NCI-H460 (cell line): ENCODE measurements at regions not wholly inside any gene's neighbourhood (a gene's known extent, or its start where the extent isn't known, plus 50 kb on each side); places are given as distances from the start of the nearest gene placed in this dataset.
"Not testable (repeated sequence)": the region's sequence is repeated elsewhere in the genome, so short reads cannot be mapped to it uniquely, and the experiment has no call there.

Experiments
- DNase-seq: peaks from one replicate; pipeline ENCODE4 v3.0.0-alpha.2; 2016; ENCODE audit warnings: low read depth; ENCODE audit errors: extremely low read depth

GRCh38 chr2:235105821-235106359, 154.1 kb downstream of the SH3BP4 start:
- no peak for DNase-seq

- peak; percentile 79 for DNase-seq
Observed at GRCh38 chr2:235106874-235107639, 155.2 kb downstream of the SH3BP4 start.

GRCh38 chr2:235107640-235107951, 155.8 kb downstream of the SH3BP4 start:
- no peak for DNase-seq

- not testable (repeated sequence) for DNase-seq
Observed at GRCh38 chr2:235109561-235109960, 157.7 kb downstream of the SH3BP4 start.

- no peak for DNase-seq
Observed at GRCh38 chr2:235112365-235112764, 160.5 kb downstream of the SH3BP4 start.

GRCh38 chr2:235113854-235114253, 162.0 kb downstream of the SH3BP4 start:
- no peak for DNase-seq

GRCh38 chr2:235114286-235114685, 162.5 kb downstream of the SH3BP4 start:
- no peak for DNase-seq

GRCh38 chr2:235115521-235115920, 163.7 kb downstream of the SH3BP4 start:
- DNase-seq = no peak

- peak; percentile 49 for DNase-seq
Observed at GRCh38 chr2:235116885-235117492, 165.2 kb downstream of the SH3BP4 start.

GRCh38 chr2:235126768-235127167, 175.0 kb downstream of the SH3BP4 start:
- DNase-seq = no peak

GRCh38 chr2:235127931-235128330, 176.1 kb downstream of the SH3BP4 start:
- no peak for DNase-seq

GRCh38 chr2:235129850-235130249, 178.0 kb downstream of the SH3BP4 start:
- no peak for DNase-seq

GRCh38 chr2:235131334-235132305, 179.8 kb downstream of the SH3BP4 start:
- no peak for DNase-seq

- no peak for DNase-seq
Observed at GRCh38 chr2:235132651-235133050, 180.8 kb downstream of the SH3BP4 start.

- DNase-seq = no peak
Observed at GRCh38 chr2:235133837-235134236, 182.0 kb downstream of the SH3BP4 start.

GRCh38 chr2:235134420-235134819, 182.6 kb downstream of the SH3BP4 start:
- no peak for DNase-seq

- DNase-seq = no peak
Observed at GRCh38 chr2:235135195-235135965, 183.6 kb downstream of the SH3BP4 start.

GRCh38 chr2:235135990-235136561, 184.3 kb downstream of the SH3BP4 start:
- DNase-seq = peak; percentile 85

GRCh38 chr2:235138339-235138738, 186.5 kb downstream of the SH3BP4 start:
- DNase-seq = no peak
